Ascending aorta (tissue), 2 donors: ENCODE measurements at regions not wholly inside any gene's neighbourhood (a gene's known extent, or its start where the extent isn't known, plus 50 kb on each side); places are given as distances from the start of the nearest gene placed in this dataset.

Source experiments
- DNase-seq, 2 donors: peaks; one replicate each; pipeline ENCODE4 v3.0.0-alpha.2; 2019; ENCODE audit warnings: low spot score in 2 of 2
- H3K27ac ChIP-seq, 2 donors: fragments of 200-600 bp; sonication (generic); one replicate each; pipeline ENCODE4 v1.5.1; 2016 to 2017; ENCODE audit warnings: mild to moderate bottlenecking in 1 of 2
- H3K27me3 ChIP-seq: fragments of 200-600 bp; sonication (generic); one replicate; pipeline ENCODE4 v1.5.1; 2017
- H3K36me3 ChIP-seq, 2 donors: fragments of 200-600 bp; sonication (generic); one replicate each; pipeline ENCODE4 v1.5.1; 2016
- H3K4me1 ChIP-seq, 2 donors: fragments of 200-600 bp; sonication (generic); one replicate each; pipeline ENCODE4 v1.5.1; 2016 to 2017; ENCODE audit warnings: mild to moderate bottlenecking in 1 of 2
- H3K4me3 ChIP-seq, 2 donors: fragments of 200-600 bp; sonication (generic); one replicate each; pipeline ENCODE4 v1.5.1; 2016 to 2017; ENCODE audit warnings: mild to moderate bottlenecking in 1 of 2
- H3K9me3 ChIP-seq, 2 donors: fragments of 200-600 bp; sonication (generic); one replicate each; pipeline ENCODE4 v1.5.1; 2016
- intact Hi-C: fragments of 100-400 bp; cut with DNase I; formaldehyde crosslinking; loops from one replicate; pipeline ENCODE4 v1.15.1; 2023
- TF ChIP-seq, protein P1 (sequence below), 3 experiments: fragments of 200-600 bp in 2 of 3; fragments of 450-650 bp in 1 of 3; sonication (generic) in 2 of 3; IDR thresholded peaks; one replicate each; pipeline ENCODE4 v1.5.1; 2016 to 2019; ENCODE audit warnings: antibody characterized with exemption in 3 of 3, mild to moderate bottlenecking in 1 of 3, moderate library complexity in 1 of 3

DNA sequence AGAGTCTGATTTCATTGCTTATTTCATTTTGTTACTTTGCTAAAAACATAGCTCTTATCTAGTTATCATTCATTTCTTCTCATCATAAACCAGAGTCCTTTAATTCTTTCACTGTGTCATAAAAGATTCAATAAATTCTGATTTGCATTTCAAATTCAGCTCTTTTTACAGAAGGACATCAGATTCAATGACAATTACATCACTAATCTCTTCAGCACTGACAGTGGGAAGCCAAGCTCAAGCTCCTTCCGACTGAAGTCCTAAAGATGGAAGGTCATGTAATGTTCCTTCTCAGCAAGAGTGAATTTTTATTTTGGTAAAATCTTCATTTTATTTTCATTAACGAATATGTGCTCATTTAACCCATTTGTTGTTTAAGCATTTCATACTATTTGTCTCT is 530.7 kb upstream of the ADGRL2 start:
- Histone ChIP-seq H3K36me3 (no peaks in the 10 kb centered on the region), H3K9me3 (no peaks in the 10 kb centered on the region), H3K27me3 (no peaks in the 10 kb centered on the region), H3K4me3 (no peak overlapping the region), H3K4me1 (no peaks in the 10 kb centered on the region), H3K27ac (no peak overlapping the region)
- no peak for DNase-seq
- intact Hi-C loops, result no loop called here
- TF ChIP-seq, protein P1, sequence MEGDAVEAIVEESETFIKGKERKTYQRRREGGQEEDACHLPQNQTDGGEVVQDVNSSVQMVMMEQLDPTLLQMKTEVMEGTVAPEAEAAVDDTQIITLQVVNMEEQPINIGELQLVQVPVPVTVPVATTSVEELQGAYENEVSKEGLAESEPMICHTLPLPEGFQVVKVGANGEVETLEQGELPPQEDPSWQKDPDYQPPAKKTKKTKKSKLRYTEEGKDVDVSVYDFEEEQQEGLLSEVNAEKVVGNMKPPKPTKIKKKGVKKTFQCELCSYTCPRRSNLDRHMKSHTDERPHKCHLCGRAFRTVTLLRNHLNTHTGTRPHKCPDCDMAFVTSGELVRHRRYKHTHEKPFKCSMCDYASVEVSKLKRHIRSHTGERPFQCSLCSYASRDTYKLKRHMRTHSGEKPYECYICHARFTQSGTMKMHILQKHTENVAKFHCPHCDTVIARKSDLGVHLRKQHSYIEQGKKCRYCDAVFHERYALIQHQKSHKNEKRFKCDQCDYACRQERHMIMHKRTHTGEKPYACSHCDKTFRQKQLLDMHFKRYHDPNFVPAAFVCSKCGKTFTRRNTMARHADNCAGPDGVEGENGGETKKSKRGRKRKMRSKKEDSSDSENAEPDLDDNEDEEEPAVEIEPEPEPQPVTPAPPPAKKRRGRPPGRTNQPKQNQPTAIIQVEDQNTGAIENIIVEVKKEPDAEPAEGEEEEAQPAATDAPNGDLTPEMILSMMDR (IDR thresholded peaks at IDR 0.05), result no peak

DNA sequence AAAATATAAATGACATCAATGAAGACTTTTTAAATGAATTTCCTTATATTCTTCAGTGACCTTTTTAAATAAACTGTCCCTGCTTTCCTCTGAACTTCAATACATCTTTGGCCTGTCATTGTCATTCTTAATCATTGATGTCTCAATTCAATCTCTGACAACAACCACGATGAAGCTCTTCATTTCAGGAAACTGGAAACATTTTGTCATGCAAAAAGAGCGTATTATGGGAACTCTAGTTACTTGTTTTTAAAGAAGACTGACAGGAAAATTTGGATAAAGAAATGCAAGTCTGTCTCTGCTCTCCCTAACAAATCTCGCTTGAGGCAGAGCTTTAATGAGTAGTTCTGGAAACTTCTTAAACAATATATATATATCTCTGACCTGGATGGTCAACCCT is 535.8 kb upstream of the ADGRL2 start:
- Histone ChIP-seq H3K27ac (no peak overlapping the region), H3K4me1 (no peaks in the 10 kb centered on the region), H3K4me3 (no peak overlapping the region), H3K27me3 (no peaks in the 10 kb centered on the region), H3K36me3 (no peaks in the 10 kb centered on the region), H3K9me3 (no peaks in the 10 kb centered on the region)
- TF ChIP-seq, protein P1 (IDR thresholded peaks at IDR 0.05), result no peak
- DNase-seq, result no peak
- intact Hi-C loops, result no loop called here

DNA sequence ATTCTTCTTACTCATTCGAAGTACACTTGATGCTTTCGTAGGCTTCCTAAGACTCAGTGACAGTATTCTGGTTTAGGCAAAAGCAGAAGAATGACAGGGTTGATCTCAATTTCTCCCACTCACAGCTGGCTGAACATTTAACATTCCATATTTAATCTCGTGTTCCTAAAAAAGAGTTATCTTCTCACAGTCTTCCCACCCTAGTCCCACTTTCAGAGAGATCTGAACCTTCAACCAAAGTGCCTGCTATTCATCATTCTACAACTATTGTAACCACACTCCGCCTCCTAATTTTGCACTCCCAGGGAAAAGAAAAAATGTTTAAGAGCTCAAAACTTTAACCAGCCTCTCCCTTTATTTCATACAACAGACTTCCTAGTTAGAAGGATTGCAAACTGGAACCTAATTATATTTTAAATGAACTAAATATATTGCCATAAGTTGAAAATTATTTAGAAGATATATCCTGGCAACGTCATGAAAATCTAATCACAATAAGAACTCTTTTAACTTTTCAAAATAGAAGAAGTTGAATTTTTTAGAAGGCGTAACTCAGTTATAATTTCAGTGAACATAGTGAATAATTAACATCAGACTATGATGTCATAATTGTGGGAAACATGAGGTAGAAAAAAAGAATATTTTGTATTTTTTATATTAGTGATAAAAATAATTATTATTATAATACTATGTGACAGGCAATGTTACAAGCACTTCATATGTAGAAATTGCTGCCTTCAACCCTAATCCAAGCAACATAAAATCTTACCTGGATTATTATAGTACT is 540.9 kb upstream of the ADGRL2 start:
- no peak for DNase-seq
- TF ChIP-seq, protein P1 (IDR thresholded peaks at IDR 0.05), result no peak

DNA sequence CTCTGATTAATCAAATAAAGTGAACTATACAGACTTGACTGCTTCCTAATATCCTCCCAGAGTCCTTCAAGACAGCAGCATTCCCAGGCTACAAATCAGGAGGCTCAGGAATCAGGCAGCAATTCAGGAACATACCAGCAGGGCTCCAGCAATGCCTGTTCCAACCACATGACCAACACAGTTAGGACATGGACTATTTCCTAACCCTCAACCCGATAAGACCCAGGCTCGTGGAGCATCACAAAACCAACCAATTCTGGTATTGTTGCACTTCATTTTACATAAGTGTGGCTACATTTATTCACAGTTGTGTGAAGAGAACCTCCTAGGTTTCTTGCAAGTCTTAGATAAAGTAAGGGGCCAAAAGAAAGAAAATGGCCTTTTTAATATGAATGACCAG is 546.2 kb upstream of the ADGRL2 start:
- intact Hi-C loops, result no loop called here
- no peak overlapping the region for H3K27ac ChIP-seq
- no peaks in the 10 kb centered on the region for H3K9me3 ChIP-seq
- TF ChIP-seq, protein P1 (IDR thresholded peaks at IDR 0.05), result no peak
- H3K4me1 ChIP-seq, result no peaks in the 10 kb centered on the region
- no peaks in the 10 kb centered on the region for H3K27me3 ChIP-seq
- H3K36me3 ChIP-seq, result no peaks in the 10 kb centered on the region
- H3K4me3 ChIP-seq, result no peak overlapping the region
- no peak for DNase-seq

More for the DNA sequence above, 540.9 kb upstream of the ADGRL2 start:
- H3K9me3 ChIP-seq, result no peaks in the 10 kb centered on the region
- H3K4me1 ChIP-seq, result no peaks in the 10 kb centered on the region
- H3K4me3 ChIP-seq, result no peak overlapping the region
- intact Hi-C loops, result no loop called here
- no peak overlapping the region for H3K27ac ChIP-seq
- H3K27me3 ChIP-seq, result no peaks in the 10 kb centered on the region
- H3K36me3 ChIP-seq, result no peaks in the 10 kb centered on the region

DNA sequence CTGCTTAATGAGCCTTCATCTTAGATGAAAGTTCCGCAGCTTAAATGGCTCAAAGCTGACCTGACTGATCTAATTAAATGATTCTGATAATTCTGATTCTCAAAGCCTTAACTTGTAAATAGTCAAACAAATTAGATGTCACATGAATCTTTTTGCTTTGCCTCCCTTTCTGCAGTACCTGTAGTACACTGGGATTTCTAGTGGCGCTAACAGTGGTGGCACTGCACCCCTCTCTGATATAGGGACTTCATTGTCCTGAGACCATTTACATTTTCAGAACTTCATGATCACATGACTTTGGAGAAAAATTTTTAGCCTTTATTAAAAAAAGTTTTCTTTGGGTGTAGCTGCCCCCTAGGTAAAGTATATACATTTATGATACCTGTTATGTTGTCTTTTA is 546.7 kb upstream of the ADGRL2 start:
- TF ChIP-seq, protein P1 (IDR thresholded peaks at IDR 0.05), result no peak
- Histone ChIP-seq H3K27me3 (no peaks in the 10 kb centered on the region), H3K36me3 (no peaks in the 10 kb centered on the region), H3K4me3 (no peak overlapping the region), H3K4me1 (no peaks in the 10 kb centered on the region), H3K9me3 (no peaks in the 10 kb centered on the region), H3K27ac (no peak overlapping the region)
- intact Hi-C loops, result no loop called here
- no peak for DNase-seq
